Keratinocyte (primary cell): ENCODE measurements at regions not wholly inside any gene's neighbourhood (a gene's known extent, or its start where the extent isn't known, plus 50 kb on each side); places are given as distances from the start of the nearest gene placed in this dataset.

Source experiments
- DNase-seq: peaks from one replicate; pipeline ENCODE4 v3.0.0-alpha.2; 2011; ENCODE audit warnings: low read depth, missing footprints, low spot score
- FAIRE-seq: peaks from 2 replicates; lab custom pipeline; 2011; peaks lifted over from hg19 to GRCh38; lab: Jason Lieb, UNC
- H2AFZ ChIP-seq: 2 replicates; pipeline ENCODE4 v1.6.0; 2012; ENCODE audit warnings: low read length, control low read depth, inconsistent platforms; ENCODE audit not compliant: control insufficient read depth
- H3K27ac ChIP-seq: 2 replicates; pipeline ENCODE4 v1.5.1; 2011; ENCODE audit warnings: low read length; ENCODE audit not compliant: control insufficient read depth, insufficient read depth
- H3K27me3 ChIP-seq: 3 replicates; pipeline ENCODE4 v1.6.0; 2011; ENCODE audit warnings: low read length; ENCODE audit not compliant: control insufficient read depth, insufficient read depth; ENCODE audit errors: extremely low read depth
- H3K36me3 ChIP-seq, 2 experiments: 2 replicates in 1 of 2; 3 replicates in 1 of 2; pipeline ENCODE4 v1.5.1; 2011; ENCODE audit warnings: low read length in 2 of 2, mild to moderate bottlenecking in 1 of 2; ENCODE audit not compliant: control insufficient read depth in 2 of 2, insufficient read depth in 2 of 2; ENCODE audit errors: extremely low read depth in 1 of 2
- H3K4me1 ChIP-seq: 3 replicates; pipeline ENCODE4 v1.5.1; 2011; ENCODE audit warnings: low read length; ENCODE audit not compliant: control insufficient read depth, insufficient read depth; ENCODE audit errors: extremely low read depth
- H3K4me2 ChIP-seq: 3 replicates; pipeline ENCODE4 v1.6.0; 2011; ENCODE audit warnings: low read depth, low read length; ENCODE audit not compliant: control insufficient read depth, insufficient read depth; ENCODE audit errors: extremely low read depth
- H3K4me3 ChIP-seq, 3 experiments: fragments of 200-600 bp in 1 of 3; sonication (generic) in 1 of 3; 2 replicates in 2 of 3; 3 replicates in 1 of 3; pipeline ENCODE4 v1.5.1; 2011 to 2016; ENCODE audit warnings: low read length in 3 of 3, mild to moderate bottlenecking in 3 of 3, control low read depth in 2 of 3, inconsistent platforms in 1 of 3, low read depth in 1 of 3, mixed read lengths in 1 of 3, mixed run types in 1 of 3, moderate library complexity in 1 of 3; ENCODE audit not compliant: control insufficient read depth in 2 of 3, insufficient read depth in 2 of 3; ENCODE audit errors: extremely low read depth in 1 of 3
- H3K79me2 ChIP-seq: 2 replicates; pipeline ENCODE4 v1.6.0; 2012; ENCODE audit warnings: low read length; ENCODE audit not compliant: control insufficient read depth, insufficient read depth
- H3K9ac ChIP-seq: 3 replicates; pipeline ENCODE4 v1.6.0; 2011; ENCODE audit warnings: low read length; ENCODE audit not compliant: control insufficient read depth, insufficient read depth; ENCODE audit errors: extremely low read depth
- H3K9me1 ChIP-seq: 3 replicates; pipeline ENCODE4 v1.6.0; 2011; ENCODE audit warnings: low read length; ENCODE audit not compliant: control insufficient read depth, insufficient read depth; ENCODE audit errors: extremely low read depth
- H3K9me3 ChIP-seq: 2 replicates; pipeline ENCODE4 v1.5.1; 2012; ENCODE audit warnings: low read depth, low read length; ENCODE audit not compliant: control insufficient read depth
- H4K20me1 ChIP-seq: 3 replicates; pipeline ENCODE4 v1.6.0; 2011; ENCODE audit warnings: low read length; ENCODE audit not compliant: control insufficient read depth, insufficient read depth; ENCODE audit errors: extremely low read depth
- CTCF ChIP-seq, 3 experiments: IDR thresholded peaks in 1 of 3; conservative IDR thresholded peaks in 1 of 3; optimal IDR thresholded peaks in 1 of 3; 2 replicates in 2 of 3; 3 replicates in 1 of 3; pipeline versions ENCODE3 to v1.5.1; 2011; ENCODE audit warnings: low read length in 3 of 3, mild to moderate bottlenecking in 3 of 3, moderate library complexity in 2 of 3, control low read depth in 1 of 3, inconsistent platforms in 1 of 3; ENCODE audit not compliant: insufficient read depth in 2 of 3; ENCODE audit errors: extremely low read depth in 1 of 3
- EZH2 ChIP-seq: IDR thresholded peaks from one replicate; pipeline ENCODE4 v1.6.1; 2012; ENCODE audit warnings: inconsistent platforms, mild to moderate bottlenecking, low read length, moderate library complexity
- dilution Hi-C: fragments of 300-500 bp; cut with MboI; formaldehyde crosslinking; loops from one replicate; pipeline ENCODE4 v1.7.0; 2020; ENCODE audit warnings: low sequenced_read_pairs; ENCODE audit not compliant: extremely low pct_ligation_motif_present

GRCh38 chr3:124415446-124415960 lies 314.7 kb upstream of the UMPS start:
- FAIRE-seq, result no peak
- H3K4me3 ChIP-seq, result no peak overlapping the region

GRCh38 chr3:124419303-124419702 lies 310.9 kb upstream of the UMPS start:
- no peak for TF ChIP-seq EZH2
- no peak for TF ChIP-seq CTCF (optimal IDR thresholded peaks at IDR 0.05 in 1 of 3, IDR thresholded peaks at IDR 0.05 in 1 of 3, conservative IDR thresholded peaks at IDR 0.05 in 1 of 3; ENCODE audit: extremely low read depth in 1 of 3, insufficient read depth in 2 of 3, low read length in 3 of 3)
- H2AFZ ChIP-seq, result no peak overlapping the region
- no peaks in the 10 kb centered on the region for H3K9me3 ChIP-seq
- H3K4me2 ChIP-seq, result no peak overlapping the region
- no peaks in the 10 kb centered on the region for H4K20me1 ChIP-seq
- H3K27me3 ChIP-seq, result peaks cover 8% of the 10 kb centered on the region
- FAIRE-seq (no peak), DNase-seq (no peak)
- dilution Hi-C loops, result no loop called here
- H3K9me1 ChIP-seq, result no peaks in the 10 kb centered on the region
- no peaks in the 10 kb centered on the region for H3K4me1 ChIP-seq
- H3K27ac ChIP-seq, result no peak overlapping the region
- H3K9ac ChIP-seq, result no peak overlapping the region
- H3K79me2 ChIP-seq, result no peaks in the 10 kb centered on the region
- H3K36me3 ChIP-seq, result no peaks in the 10 kb centered on the region
- no peak overlapping the region for H3K4me3 ChIP-seq

More at GRCh38 chr3:124415446-124415960, 314.7 kb upstream of the UMPS start:
- Histone ChIP-seq H3K27ac (no peak overlapping the region), H4K20me1 (no peaks in the 10 kb centered on the region), H3K9me3 (no peaks in the 10 kb centered on the region), H3K27me3 (peaks cover 8% of the 10 kb centered on the region), H3K9me1 (no peaks in the 10 kb centered on the region), H3K9ac (no peak overlapping the region), H3K79me2 (no peaks in the 10 kb centered on the region), H3K4me1 (no peaks in the 10 kb centered on the region), H3K36me3 (no peaks in the 10 kb centered on the region), H2AFZ (no peak overlapping the region), H3K4me2 (no peak overlapping the region)
- TF ChIP-seq EZH2 (no peak), CTCF (optimal IDR thresholded peaks at IDR 0.05 in 1 of 3, IDR thresholded peaks at IDR 0.05 in 1 of 3, conservative IDR thresholded peaks at IDR 0.05 in 1 of 3; ENCODE audit: extremely low read depth in 1 of 3, insufficient read depth in 2 of 3, low read length in 3 of 3) (no peak)
- dilution Hi-C loops, result no loop called here
- no peak for DNase-seq
